Hepatocyte (in vitro differentiated cells): ENCODE measurements at regions not wholly inside any gene's neighbourhood (a gene's known extent, or its start where the extent isn't known, plus 50 kb on each side); places are given as distances from the start of the nearest gene placed in this dataset.

Source experiments
- EZH2phosphoT487 ChIP-seq: fragments of 200-600 bp; sonication (generic); IDR thresholded peaks from one replicate; pipeline ENCODE4 v1.6.1; 2018; ENCODE audit warnings: antibody characterized with exemption, mild to moderate bottlenecking, low read depth, moderate library complexity; ENCODE audit not compliant: unreplicated experiment, severe bottlenecking
- TF ChIP-seq, protein P1 (sequence below): fragments of 200-600 bp; sonication (generic); IDR thresholded peaks from 2 replicates; pipeline ENCODE4 v1.5.1; 2016; ENCODE audit warnings: antibody characterized with exemption, mild to moderate bottlenecking; ENCODE audit not compliant: poor library complexity

- no peak for TF ChIP-seq EZH2phosphoT487
- TF ChIP-seq, protein P1, sequence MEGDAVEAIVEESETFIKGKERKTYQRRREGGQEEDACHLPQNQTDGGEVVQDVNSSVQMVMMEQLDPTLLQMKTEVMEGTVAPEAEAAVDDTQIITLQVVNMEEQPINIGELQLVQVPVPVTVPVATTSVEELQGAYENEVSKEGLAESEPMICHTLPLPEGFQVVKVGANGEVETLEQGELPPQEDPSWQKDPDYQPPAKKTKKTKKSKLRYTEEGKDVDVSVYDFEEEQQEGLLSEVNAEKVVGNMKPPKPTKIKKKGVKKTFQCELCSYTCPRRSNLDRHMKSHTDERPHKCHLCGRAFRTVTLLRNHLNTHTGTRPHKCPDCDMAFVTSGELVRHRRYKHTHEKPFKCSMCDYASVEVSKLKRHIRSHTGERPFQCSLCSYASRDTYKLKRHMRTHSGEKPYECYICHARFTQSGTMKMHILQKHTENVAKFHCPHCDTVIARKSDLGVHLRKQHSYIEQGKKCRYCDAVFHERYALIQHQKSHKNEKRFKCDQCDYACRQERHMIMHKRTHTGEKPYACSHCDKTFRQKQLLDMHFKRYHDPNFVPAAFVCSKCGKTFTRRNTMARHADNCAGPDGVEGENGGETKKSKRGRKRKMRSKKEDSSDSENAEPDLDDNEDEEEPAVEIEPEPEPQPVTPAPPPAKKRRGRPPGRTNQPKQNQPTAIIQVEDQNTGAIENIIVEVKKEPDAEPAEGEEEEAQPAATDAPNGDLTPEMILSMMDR: no peak
Measured at GRCh38 chr2:494853-495252, 182.4 kb downstream of the TMEM18 start.
